Hepatocyte (in vitro differentiated cells): ENCODE measurements at regions not wholly inside any gene's neighbourhood (a gene's known extent, or its start where the extent isn't known, plus 50 kb on each side); places are given as distances from the start of the nearest gene placed in this dataset.

Experiments used
- EZH2 ChIP-seq: fragments of 200-600 bp; sonication (generic); IDR thresholded peaks from 2 replicates; pipeline ENCODE4 v1.6.1; 2016; ENCODE audit warnings: antibody characterized with exemption, mild to moderate bottlenecking, borderline replicate concordance
- EZH2phosphoT487 ChIP-seq: fragments of 200-600 bp; sonication (generic); IDR thresholded peaks from one replicate; pipeline ENCODE4 v1.6.1; 2018; ENCODE audit warnings: antibody characterized with exemption, mild to moderate bottlenecking, low read depth, moderate library complexity; ENCODE audit not compliant: unreplicated experiment, severe bottlenecking
- TF ChIP-seq, protein P1 (sequence below): fragments of 200-600 bp; sonication (generic); IDR thresholded peaks from 2 replicates; pipeline ENCODE4 v1.5.1; 2016; ENCODE audit warnings: antibody characterized with exemption, mild to moderate bottlenecking; ENCODE audit not compliant: poor library complexity

DNA sequence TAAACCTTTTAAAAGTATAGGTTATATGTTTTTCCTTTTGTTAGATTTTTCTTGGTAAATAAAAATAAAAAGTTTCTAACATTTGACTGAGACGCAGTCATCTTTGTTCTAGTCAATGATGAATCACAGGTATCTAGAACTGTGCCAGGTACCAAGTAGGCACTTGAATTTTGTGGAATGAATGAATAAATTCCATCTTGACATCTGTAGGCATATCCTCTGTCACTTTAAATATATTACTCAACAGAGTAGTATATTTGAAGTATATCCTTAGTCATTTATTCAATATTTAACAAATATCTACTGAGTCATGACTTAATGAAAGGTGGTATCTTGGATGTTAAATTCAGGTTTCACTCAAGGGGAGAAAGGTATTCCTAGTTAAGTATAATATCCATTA is 828.4 kb downstream of the TUSC7 start:
- TF ChIP-seq, protein P1, sequence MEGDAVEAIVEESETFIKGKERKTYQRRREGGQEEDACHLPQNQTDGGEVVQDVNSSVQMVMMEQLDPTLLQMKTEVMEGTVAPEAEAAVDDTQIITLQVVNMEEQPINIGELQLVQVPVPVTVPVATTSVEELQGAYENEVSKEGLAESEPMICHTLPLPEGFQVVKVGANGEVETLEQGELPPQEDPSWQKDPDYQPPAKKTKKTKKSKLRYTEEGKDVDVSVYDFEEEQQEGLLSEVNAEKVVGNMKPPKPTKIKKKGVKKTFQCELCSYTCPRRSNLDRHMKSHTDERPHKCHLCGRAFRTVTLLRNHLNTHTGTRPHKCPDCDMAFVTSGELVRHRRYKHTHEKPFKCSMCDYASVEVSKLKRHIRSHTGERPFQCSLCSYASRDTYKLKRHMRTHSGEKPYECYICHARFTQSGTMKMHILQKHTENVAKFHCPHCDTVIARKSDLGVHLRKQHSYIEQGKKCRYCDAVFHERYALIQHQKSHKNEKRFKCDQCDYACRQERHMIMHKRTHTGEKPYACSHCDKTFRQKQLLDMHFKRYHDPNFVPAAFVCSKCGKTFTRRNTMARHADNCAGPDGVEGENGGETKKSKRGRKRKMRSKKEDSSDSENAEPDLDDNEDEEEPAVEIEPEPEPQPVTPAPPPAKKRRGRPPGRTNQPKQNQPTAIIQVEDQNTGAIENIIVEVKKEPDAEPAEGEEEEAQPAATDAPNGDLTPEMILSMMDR, result no peak
- TF ChIP-seq EZH2 (no peak), EZH2phosphoT487 (no peak)
